ENCODE measurements at regions not wholly inside any gene's neighbourhood (a gene's known extent, or its start where the extent isn't known, plus 50 kb on each side); places are given as distances from the start of the nearest gene placed in this dataset.
"Not testable (repeated sequence)": the region's sequence is repeated elsewhere in the genome, so short reads cannot be mapped to it uniquely, and the experiment has no call there.

DNA sequence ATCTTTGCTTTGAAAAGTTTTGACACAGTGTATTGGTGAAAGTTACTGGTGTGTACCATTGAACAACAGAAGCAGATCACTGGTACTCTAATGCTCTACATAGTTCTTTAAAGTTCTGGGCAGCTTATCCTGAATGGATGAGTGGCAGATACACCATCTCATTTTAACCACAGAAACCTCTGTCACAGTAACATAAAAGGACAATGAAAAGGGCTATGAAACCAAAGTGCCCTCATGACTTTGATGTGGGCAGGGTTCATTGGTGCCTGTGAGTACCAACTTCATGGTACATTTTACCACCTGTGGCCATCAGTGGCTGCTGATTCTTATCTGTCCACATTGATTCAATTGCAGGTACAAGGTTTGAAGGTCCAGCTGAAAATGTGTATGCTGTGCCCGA lies 285.7 kb upstream of the PREP start:
- ChIA-PET POLR2A (ENCODE audit: low non-redundant PET) (no interaction called here), CTCF (no interaction called here)
- H3K27ac ChIP-seq: no peak overlapping the region
- TF ChIP-seq, protein P1, sequence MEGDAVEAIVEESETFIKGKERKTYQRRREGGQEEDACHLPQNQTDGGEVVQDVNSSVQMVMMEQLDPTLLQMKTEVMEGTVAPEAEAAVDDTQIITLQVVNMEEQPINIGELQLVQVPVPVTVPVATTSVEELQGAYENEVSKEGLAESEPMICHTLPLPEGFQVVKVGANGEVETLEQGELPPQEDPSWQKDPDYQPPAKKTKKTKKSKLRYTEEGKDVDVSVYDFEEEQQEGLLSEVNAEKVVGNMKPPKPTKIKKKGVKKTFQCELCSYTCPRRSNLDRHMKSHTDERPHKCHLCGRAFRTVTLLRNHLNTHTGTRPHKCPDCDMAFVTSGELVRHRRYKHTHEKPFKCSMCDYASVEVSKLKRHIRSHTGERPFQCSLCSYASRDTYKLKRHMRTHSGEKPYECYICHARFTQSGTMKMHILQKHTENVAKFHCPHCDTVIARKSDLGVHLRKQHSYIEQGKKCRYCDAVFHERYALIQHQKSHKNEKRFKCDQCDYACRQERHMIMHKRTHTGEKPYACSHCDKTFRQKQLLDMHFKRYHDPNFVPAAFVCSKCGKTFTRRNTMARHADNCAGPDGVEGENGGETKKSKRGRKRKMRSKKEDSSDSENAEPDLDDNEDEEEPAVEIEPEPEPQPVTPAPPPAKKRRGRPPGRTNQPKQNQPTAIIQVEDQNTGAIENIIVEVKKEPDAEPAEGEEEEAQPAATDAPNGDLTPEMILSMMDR (conservative IDR thresholded peaks at IDR 0.05; ENCODE audit: low read depth): no peak
- DNase-seq (ENCODE audit: low spot score): no peak

DNA sequence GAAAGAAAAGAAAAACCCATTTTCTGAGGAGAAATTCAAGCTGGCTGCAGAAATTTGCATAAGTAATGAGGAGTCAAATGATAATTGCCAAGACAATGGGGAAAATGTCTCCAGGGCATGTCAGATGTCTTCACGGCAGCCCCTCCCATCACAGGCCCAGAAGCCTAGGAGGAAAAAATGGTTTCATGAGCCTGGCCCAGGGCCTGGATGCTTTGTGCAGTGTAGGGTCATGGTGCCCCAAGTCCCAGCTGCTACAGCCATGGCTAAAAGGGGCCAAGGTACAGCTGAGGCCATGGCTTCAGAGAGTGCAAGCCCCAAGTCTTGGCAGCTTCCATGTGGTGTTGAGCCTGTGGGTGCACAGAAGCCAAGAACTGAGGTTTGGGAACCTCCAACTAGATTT lies 283.9 kb upstream of the PREP start:
- POLR2A ChIA-PET (ENCODE audit: low non-redundant PET); DNase-seq (ENCODE audit: low spot score); H3K27ac ChIP-seq: not testable (repeated sequence)
- CTCF ChIA-PET: interaction anchor here (0.5 kb wide), 1 partner anchor 31 kb away, joined by 3 read pairs; no protein-coding TSS in a partner anchor

DNA sequence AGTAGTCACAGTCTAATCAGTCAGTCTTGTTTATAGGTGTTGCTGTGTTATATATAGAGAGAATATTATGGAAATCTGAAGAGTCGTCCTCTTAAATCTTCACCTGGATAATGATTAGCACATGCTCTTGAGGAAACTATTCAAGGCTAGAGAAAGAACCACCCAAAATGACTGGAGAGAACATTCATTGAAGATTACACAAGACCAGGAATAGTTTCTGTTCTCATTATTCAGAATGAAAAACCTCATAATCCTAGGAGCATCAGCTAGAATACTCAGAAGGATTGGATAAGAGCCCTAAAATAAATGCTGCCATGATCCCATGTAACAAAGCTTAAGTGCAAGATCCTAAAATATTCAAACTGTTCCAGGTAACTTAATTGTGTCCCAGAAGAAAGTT lies 278.2 kb upstream of the PREP start:
- no peak for DNase-seq (ENCODE audit: low spot score)
- TF ChIP-seq, protein P1 (conservative IDR thresholded peaks at IDR 0.05; ENCODE audit: low read depth): no peak
- ChIA-PET POLR2A (ENCODE audit: low non-redundant PET) (no interaction called here), CTCF (no interaction called here)
- H3K27ac ChIP-seq: no peak overlapping the region

DNA sequence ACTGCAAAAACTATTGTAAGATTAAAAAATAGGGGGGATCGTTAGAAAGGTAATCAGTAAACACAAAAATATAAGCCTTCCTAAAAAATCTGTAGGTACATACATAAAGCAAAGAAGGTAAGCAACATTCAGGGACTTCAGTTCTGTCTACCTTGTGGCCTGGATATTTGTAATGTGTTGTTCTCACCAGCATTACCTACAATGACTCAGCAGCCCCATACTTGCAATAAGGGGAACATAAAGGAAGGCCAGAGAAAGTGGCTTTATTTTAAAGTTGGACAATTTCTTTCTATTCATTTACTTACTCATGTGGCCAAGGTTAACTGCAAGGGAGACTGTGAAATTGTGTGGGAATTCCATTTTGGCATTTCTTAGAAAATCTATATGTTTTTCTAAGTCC lies 277.2 kb upstream of the PREP start:
- peak; percentile 3 for DNase-seq (ENCODE audit: low spot score)
- no peak overlapping the region for H3K27ac ChIP-seq
- POLR2A ChIA-PET (ENCODE audit: low non-redundant PET): no interaction called here
- CTCF ChIA-PET: no interaction called here
- TF ChIP-seq, protein P1 (conservative IDR thresholded peaks at IDR 0.05; ENCODE audit: low read depth): no peak

DNA sequence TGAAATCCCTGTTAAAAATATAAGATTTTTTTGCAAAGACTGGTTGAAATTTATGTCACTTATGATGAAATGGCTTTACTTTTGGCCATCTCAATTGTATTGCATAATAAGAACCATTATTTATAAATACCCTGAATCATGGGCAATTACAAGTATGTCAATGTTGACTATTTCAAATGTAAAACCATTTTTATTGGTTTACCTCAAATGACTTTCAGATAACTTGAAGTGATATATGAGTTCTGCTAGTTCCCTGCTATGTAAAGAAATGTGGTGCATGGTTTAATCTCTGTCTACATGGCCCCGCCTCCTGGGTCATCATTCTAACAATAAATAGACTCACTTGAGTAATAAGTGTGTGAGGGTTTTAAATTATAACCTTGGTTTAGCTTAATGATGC lies 275.6 kb upstream of the PREP start:
- H3K27ac ChIP-seq: no peak overlapping the region
- ChIA-PET CTCF (no interaction called here), POLR2A (ENCODE audit: low non-redundant PET) (no interaction called here)
- DNase-seq (ENCODE audit: low spot score): no peak
- TF ChIP-seq, protein P1 (conservative IDR thresholded peaks at IDR 0.05; ENCODE audit: low read depth): no peak

DNA sequence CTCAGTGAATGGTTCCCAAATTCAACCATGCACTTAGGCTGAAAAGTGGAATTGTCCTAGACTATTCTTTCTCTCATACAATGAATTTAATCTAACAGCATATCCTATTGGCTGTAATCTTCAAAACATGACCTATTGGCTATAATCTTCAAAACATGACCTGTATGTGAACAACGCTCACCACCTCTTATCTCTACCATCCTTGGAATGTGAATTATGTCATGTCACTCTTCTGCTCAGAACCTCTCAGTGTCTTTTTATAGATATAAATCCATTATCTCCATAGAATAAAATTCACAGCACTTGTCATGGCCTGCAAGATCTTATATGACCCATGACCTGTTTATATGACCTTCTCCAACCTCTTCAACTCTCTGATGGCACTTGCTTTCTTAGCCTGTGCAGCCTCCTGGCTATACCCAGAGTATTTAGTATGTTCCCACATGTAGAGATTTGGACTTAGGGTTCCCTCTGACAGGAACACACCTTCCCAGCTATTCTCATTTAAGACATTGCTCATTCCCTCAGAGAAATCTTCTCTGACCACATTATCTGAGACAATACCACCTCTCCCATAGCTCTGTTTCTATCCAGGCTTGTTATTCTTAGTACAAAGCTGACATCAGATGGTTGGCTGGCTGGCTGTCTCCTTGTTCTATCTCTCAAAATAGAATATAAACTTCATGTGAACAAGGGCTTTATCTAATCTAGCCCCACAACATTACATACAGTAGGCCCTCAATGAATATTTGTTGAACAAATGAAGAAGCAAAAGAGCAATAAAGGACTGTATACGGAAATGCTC lies 275.0 kb upstream of the PREP start:
- H3K27ac ChIP-seq: no peak overlapping the region
- DNase-seq (ENCODE audit: low spot score): no peak
- CTCF ChIA-PET: no interaction called here
- POLR2A ChIA-PET (ENCODE audit: low non-redundant PET): no interaction called here
- TF ChIP-seq, protein P1 (conservative IDR thresholded peaks at IDR 0.05; ENCODE audit: low read depth): no peak

DNA sequence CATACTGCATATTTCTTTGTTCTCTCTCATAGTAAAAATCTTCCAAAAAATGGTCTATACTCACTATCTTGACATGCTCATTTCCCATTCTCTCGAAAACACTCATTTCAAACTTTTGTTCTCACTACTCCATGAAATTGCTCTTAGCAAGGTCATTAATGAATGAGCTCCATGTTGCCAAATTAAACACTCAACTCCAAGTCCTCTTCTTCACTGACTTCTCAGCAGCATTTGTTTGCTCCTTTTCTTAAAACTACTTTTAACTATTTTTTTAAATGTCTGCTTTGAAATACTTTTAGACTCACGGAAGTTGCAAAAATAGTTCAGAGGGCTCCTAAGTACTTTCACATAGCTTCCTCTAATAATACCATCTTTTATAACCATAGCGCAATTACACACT lies 274.0 kb upstream of the PREP start:
- no peak for DNase-seq (ENCODE audit: low spot score)
- TF ChIP-seq, protein P1 (conservative IDR thresholded peaks at IDR 0.05; ENCODE audit: low read depth): no peak
- ChIA-PET POLR2A (ENCODE audit: low non-redundant PET) (no interaction called here), CTCF (no interaction called here)
- no peak overlapping the region for H3K27ac ChIP-seq
